Right kidney (tissue), 1 donor: ENCODE measurements at regions not wholly inside any gene's neighbourhood (a gene's known extent, or its start where the extent isn't known, plus 50 kb on each side); places are given as distances from the start of the nearest gene placed in this dataset.

Experiments used
- DNase-seq: peaks from one replicate; pipeline ENCODE4 v3.0.0-alpha.2; 2016

GRCh38 chr18:25425024-25425423 is 73.1 kb upstream of the ZNF521 start:
- no peak for DNase-seq

DNA sequence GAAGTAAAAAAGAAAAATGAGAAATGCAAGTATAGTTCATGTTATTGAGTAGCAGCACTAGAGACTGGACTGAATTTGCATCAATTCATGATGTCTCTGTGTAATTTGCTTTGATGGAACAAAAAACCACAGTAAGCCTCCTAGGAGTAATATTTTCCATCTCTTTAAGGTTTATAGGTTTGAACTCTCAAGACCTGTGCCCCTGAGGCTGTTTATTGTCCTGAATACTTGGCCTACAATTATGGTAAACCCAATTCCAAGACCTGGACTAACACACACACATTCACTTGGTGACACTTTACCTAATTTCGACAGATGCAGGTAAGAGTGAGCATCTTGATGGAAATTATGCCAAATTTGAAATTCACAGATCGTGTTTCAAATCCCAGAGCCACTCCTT is 71.8 kb upstream of the ZNF521 start:
- DNase-seq, result no peak

GRCh38 chr18:25423267-25423666 is 71.3 kb upstream of the ZNF521 start:
- DNase-seq, result no peak

- no peak for DNase-seq
Measured at GRCh38 chr18:25422230-25422629, 70.3 kb upstream of the ZNF521 start.

- peak; percentile 41 for DNase-seq
Measured at GRCh38 chr18:25420077-25420825, 68.3 kb upstream of the ZNF521 start.

DNA sequence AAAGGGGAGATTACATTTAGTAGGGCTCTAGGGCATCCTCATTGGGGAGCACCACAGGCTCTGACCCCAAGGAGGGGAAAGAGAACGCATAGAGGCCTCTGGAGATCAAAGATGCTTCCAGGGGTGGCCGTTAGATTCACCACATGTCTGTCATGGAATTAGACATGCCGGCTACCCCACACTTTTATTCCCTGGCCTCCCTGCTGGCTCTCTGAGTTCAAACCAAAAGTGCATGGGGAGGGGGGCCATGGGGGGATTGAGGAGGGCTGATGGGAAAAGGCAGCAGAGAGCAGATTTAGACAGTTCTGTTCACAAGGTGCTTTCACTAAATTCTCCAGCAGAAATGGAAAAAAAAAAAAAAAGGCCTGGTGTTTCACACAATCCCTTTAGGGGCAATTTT is 64.4 kb upstream of the ZNF521 start:
- no peak for DNase-seq

GRCh38 chr18:25409971-25410370 is 58.0 kb upstream of the ZNF521 start:
- DNase-seq, result no peak

DNA sequence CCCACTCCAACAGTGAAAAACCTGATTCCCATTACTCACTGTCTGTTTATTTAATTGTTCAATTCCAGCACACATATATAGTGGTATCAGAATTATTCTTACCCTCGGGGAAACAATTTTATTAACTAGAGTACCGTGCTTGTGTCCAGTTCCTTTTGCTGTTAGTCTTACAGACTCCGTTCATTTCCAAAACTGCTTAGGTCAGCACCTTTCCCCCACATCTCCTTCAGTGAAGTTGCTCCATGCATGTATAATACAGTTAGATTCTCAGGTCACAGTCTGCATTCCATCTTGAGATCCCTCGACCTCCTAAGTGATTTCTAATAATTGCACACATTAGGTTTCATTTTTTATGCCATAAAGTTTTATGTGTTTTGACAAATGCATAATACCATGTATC is 56.3 kb upstream of the ZNF521 start:
- no peak for DNase-seq
